ENCODE measurements at regions not wholly inside any gene's neighbourhood (a gene's known extent, or its start where the extent isn't known, plus 50 kb on each side); places are given as distances from the start of the nearest gene placed in this dataset.

DNA sequence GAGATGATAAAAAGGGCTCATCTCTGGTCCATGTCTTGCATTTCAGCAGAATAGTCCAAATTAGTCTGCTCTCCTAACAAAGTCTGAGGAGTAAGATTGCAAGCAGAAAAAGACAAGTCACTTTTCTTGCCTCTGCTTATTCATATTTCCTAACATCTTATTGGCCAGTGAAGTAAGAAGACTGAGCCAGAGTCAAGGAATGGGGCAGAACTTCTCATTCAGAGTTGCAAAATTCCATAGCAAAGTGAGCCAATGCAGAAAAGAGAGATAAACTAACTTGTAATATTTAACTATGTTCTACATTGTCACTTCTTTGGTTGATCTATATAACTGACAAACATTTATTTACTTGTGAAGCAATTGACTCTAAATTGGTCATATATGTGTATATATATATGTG, 2304.0 kb downstream of the ARAP2 start:
- TF ChIP-seq RARB (CRISPR knock-in tag; IDR thresholded peaks at IDR 0.05) (no peak), ARNTL (CRISPR knock-in tag; IDR thresholded peaks at IDR 0.05; ENCODE audit: borderline replicate concordance, low read depth) (no peak)
- TF ChIP-seq, protein P1, sequence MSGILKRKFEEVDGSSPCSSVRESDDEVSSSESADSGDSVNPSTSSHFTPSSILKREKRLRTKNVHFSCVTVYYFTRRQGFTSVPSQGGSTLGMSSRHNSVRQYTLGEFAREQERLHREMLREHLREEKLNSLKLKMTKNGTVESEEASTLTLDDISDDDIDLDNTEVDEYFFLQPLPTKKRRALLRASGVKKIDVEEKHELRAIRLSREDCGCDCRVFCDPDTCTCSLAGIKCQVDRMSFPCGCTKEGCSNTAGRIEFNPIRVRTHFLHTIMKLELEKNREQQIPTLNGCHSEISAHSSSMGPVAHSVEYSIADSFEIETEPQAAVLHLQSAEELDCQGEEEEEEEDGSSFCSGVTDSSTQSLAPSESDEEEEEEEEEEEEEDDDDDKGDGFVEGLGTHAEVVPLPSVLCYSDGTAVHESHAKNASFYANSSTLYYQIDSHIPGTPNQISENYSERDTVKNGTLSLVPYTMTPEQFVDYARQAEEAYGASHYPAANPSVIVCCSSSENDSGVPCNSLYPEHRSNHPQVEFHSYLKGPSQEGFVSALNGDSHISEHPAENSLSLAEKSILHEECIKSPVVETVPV (CRISPR knock-in tag; IDR thresholded peaks at IDR 0.05), result no peak
- TF ChIP-seq, protein P2, sequence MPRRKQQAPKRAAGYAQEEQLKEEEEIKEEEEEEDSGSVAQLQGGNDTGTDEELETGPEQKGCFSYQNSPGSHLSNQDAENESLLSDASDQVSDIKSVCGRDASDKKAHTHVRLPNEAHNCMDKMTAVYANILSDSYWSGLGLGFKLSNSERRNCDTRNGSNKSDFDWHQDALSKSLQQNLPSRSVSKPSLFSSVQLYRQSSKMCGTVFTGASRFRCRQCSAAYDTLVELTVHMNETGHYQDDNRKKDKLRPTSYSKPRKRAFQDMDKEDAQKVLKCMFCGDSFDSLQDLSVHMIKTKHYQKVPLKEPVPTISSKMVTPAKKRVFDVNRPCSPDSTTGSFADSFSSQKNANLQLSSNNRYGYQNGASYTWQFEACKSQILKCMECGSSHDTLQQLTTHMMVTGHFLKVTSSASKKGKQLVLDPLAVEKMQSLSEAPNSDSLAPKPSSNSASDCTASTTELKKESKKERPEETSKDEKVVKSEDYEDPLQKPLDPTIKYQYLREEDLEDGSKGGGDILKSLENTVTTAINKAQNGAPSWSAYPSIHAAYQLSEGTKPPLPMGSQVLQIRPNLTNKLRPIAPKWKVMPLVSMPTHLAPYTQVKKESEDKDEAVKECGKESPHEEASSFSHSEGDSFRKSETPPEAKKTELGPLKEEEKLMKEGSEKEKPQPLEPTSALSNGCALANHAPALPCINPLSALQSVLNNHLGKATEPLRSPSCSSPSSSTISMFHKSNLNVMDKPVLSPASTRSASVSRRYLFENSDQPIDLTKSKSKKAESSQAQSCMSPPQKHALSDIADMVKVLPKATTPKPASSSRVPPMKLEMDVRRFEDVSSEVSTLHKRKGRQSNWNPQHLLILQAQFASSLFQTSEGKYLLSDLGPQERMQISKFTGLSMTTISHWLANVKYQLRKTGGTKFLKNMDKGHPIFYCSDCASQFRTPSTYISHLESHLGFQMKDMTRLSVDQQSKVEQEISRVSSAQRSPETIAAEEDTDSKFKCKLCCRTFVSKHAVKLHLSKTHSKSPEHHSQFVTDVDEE (CRISPR knock-in tag; IDR thresholded peaks at IDR 0.05), result no peak

All from SK-N-SH treated with all-trans-retinoic acid at 6 μM for 48 hours (cell line).